Endothelial cell of umbilical vein (primary cell): ENCODE measurements at regions not wholly inside any gene's neighbourhood (a gene's known extent, or its start where the extent isn't known, plus 50 kb on each side); places are given as distances from the start of the nearest gene placed in this dataset.

Experiments used
- BruUV-seq: library from RNA; stranded (reverse); fragments of 400-500 nt; replicated peaks from 2 replicates; lab custom pipeline; 2021; lab: Mats Ljungman, UMichigan
- CTCF ChIA-PET: fragments of 300-600, 350-600 bp; sonication (Branson Sonifier 250); formaldehyde crosslinking; loops from one replicate; lab custom pipeline; 2021; ENCODE audit warnings: antibody characterized with exemption, inconsistent platforms; lab: Charles Lee
- POLR2A ChIA-PET: fragments of 300-600, 350-600 bp; sonication (Branson Sonifier 250); formaldehyde crosslinking; loops from one replicate; lab custom pipeline; 2021; ENCODE audit warnings: antibody characterized with exemption, inconsistent platforms; lab: Charles Lee
- DNase-seq: peaks from one replicate; pipeline ENCODE4 v3.0.0-alpha.2; 2011; ENCODE audit warnings: low read depth, low spot score
- FAIRE-seq: peaks from 2 replicates; lab custom pipeline; 2011; peaks lifted over from hg19 to GRCh38; lab: Jason Lieb, UNC
- H2AFZ ChIP-seq: 2 replicates; pipeline ENCODE4 v1.6.0; 2012; ENCODE audit warnings: low read depth, low read length, control low read depth, inconsistent platforms
- H3K27ac ChIP-seq: 2 replicates; pipeline ENCODE4 v1.5.1; 2011; ENCODE audit warnings: low read depth, mild to moderate bottlenecking, control low read depth, low read length, moderate library complexity; ENCODE audit not compliant: insufficient read depth
- H3K27me3 ChIP-seq, 2 experiments: 2 replicates each; pipeline versions ENCODE4 v1.6.0 to v1.6.1; 2011; ENCODE audit warnings: low read length in 2 of 2, mixed read lengths in 1 of 2; ENCODE audit not compliant: control insufficient read depth in 2 of 2, insufficient read depth in 2 of 2
- H3K36me3 ChIP-seq, 2 experiments: 2 replicates in 1 of 2; 3 replicates in 1 of 2; pipeline ENCODE4 v1.5.1; 2011; ENCODE audit warnings: low read length in 2 of 2, mild to moderate bottlenecking in 1 of 2, moderate library complexity in 1 of 2; ENCODE audit not compliant: control insufficient read depth in 2 of 2, insufficient read depth in 2 of 2; ENCODE audit errors: extremely low read depth in 1 of 2
- H3K4me1 ChIP-seq: 3 replicates; pipeline ENCODE4 v1.5.1; 2011; ENCODE audit warnings: mild to moderate bottlenecking, low read length; ENCODE audit not compliant: control insufficient read depth, insufficient read depth; ENCODE audit errors: extremely low read depth
- H3K4me2 ChIP-seq: 2 replicates; pipeline ENCODE4 v1.6.1; 2011; ENCODE audit warnings: low read length, control low read depth, mixed read lengths; ENCODE audit not compliant: insufficient read depth
- H3K4me3 ChIP-seq, 3 experiments: fragments of 200-600 bp in 1 of 3; sonication (generic), shearing (Covaris generic) in 1 of 3; replicated peaks in 1 of 3; 2 replicates each; pipeline ENCODE4 v1.5.1; 2011 to 2016; ENCODE audit warnings: control low read depth in 3 of 3, low read length in 3 of 3, mild to moderate bottlenecking in 2 of 3, inconsistent platforms in 1 of 3, low read depth in 1 of 3, moderate library complexity in 1 of 3; ENCODE audit not compliant: insufficient read depth in 1 of 3
- H3K79me2 ChIP-seq: 2 replicates; pipeline ENCODE4 v1.6.0; 2012; ENCODE audit warnings: low read length, inconsistent platforms; ENCODE audit not compliant: control insufficient read depth, insufficient read depth
- H3K9ac ChIP-seq: replicated peaks from 2 replicates; pipeline ENCODE3; 2011; ENCODE audit warnings: low read length, control low read depth; ENCODE audit not compliant: insufficient read depth; ENCODE audit errors: extremely low read depth
- H3K9me1 ChIP-seq: replicated peaks from 3 replicates; pipeline ENCODE4 v1.6.0; 2011; ENCODE audit warnings: mild to moderate bottlenecking, low read length; ENCODE audit not compliant: control insufficient read depth, insufficient read depth; ENCODE audit errors: extremely low read depth
- H3K9me3 ChIP-seq: replicated peaks from 2 replicates; pipeline ENCODE4 v1.5.1; 2012; ENCODE audit warnings: low read length, inconsistent platforms; ENCODE audit not compliant: control insufficient read depth, insufficient read depth
- H4K20me1 ChIP-seq: replicated peaks from 2 replicates; pipeline ENCODE3; 2011; ENCODE audit warnings: mild to moderate bottlenecking, low read length; ENCODE audit not compliant: control insufficient read depth, insufficient read depth; ENCODE audit errors: extremely low read depth
- EZH2 ChIP-seq: IDR thresholded peaks from 2 replicates; pipeline ENCODE4 v1.6.1; 2012; ENCODE audit warnings: borderline replicate concordance, low read depth, mild to moderate bottlenecking, moderate library complexity, low read length, inconsistent platforms; ENCODE audit not compliant: severe bottlenecking
- FOS ChIP-seq: IDR thresholded peaks from 2 replicates; pipeline ENCODE4 v1.6.1; 2011; ENCODE audit warnings: mild to moderate bottlenecking, low read length, moderate library complexity, borderline replicate concordance; ENCODE audit not compliant: insufficient read depth
- GATA2 ChIP-seq: IDR thresholded peaks from 2 replicates; pipeline ENCODE4 v1.7.0; 2011; ENCODE audit warnings: low read depth, mild to moderate bottlenecking, moderate library complexity, mixed read lengths, low read length; ENCODE audit not compliant: insufficient read length, insufficient read depth
- JUN ChIP-seq: IDR thresholded peaks from 2 replicates; pipeline ENCODE4 v1.6.1; 2011; ENCODE audit warnings: borderline replicate concordance, low read depth; ENCODE audit not compliant: insufficient read length, insufficient read depth
- MYC ChIP-seq: IDR thresholded peaks from one replicate; pipeline ENCODE4 v1.6.1; 2011; ENCODE audit warnings: mild to moderate bottlenecking, low read depth, low read length
- POLR2A ChIP-seq: IDR thresholded peaks from 2 replicates; pipeline ENCODE4 v1.6.1; 2012; ENCODE audit warnings: low read depth, mild to moderate bottlenecking, control low read depth, low read length
- POLR2AphosphoS5 ChIP-seq: IDR thresholded peaks from 2 replicates; pipeline ENCODE4 v1.6.1; 2012; ENCODE audit warnings: low read depth, mild to moderate bottlenecking, control low read depth, low read length, moderate library complexity; ENCODE audit not compliant: insufficient read depth
- dilution Hi-C: fragments of 300-500 bp; cut with MboI; formaldehyde crosslinking; loops from one replicate; pipeline ENCODE4 v1.15.0; 2019; ENCODE audit warnings: low sequenced_read_pairs; ENCODE audit not compliant: extremely low pct_ligation_motif_present
- intact Hi-C: fragments of 100-400 bp; cut with micrococcal nuclease; formaldehyde crosslinking; loops from one replicate; pipeline ENCODE4 v1.10.0; 2022
- TF ChIP-seq, protein P1 (sequence below): IDR thresholded peaks from 2 replicates; pipeline ENCODE4 v1.6.1; 2011; ENCODE audit not compliant: insufficient read depth, insufficient read length
- TF ChIP-seq, protein P2 (sequence below), 2 donors: IDR thresholded peaks; 1 replicate in 1 of 2; 2 replicates in 1 of 2; pipeline ENCODE4 v1.5.1; 2011; ENCODE audit warnings: low read length in 2 of 2, mild to moderate bottlenecking in 2 of 2, moderate library complexity in 2 of 2, control low read depth in 1 of 2, inconsistent platforms in 1 of 2, low read depth in 1 of 2; ENCODE audit not compliant: insufficient read depth in 1 of 2; ENCODE audit errors: extremely low read depth in 1 of 2

- Histone ChIP-seq H2AFZ (no peak overlapping the region), H3K79me2 (no peaks in the 10 kb centered on the region), H3K4me2 (no peak overlapping the region), H3K36me3 (no peaks in the 10 kb centered on the region), H3K9me3 (no peaks in the 10 kb centered on the region), H3K4me1 (no peaks in the 10 kb centered on the region), H3K9me1 (no peaks in the 10 kb centered on the region), H3K27me3 (no peaks in the 10 kb centered on the region), H3K4me3 (no peak overlapping the region), H3K27ac (no peak overlapping the region), H3K9ac (no peak overlapping the region), H4K20me1 (no peaks in the 10 kb centered on the region)
- FAIRE-seq: no peak
- POLR2A ChIA-PET: no interaction called here
- DNase-seq: no peak
- TF ChIP-seq MYC (no peak), POLR2AphosphoS5 (no peak), EZH2 (no peak), POLR2A (no peak), JUN (no peak), GATA2 (no peak), FOS (no peak)
- TF ChIP-seq, protein P1, sequence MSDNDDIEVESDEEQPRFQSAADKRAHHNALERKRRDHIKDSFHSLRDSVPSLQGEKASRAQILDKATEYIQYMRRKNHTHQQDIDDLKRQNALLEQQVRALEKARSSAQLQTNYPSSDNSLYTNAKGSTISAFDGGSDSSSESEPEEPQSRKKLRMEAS: no peak
- TF ChIP-seq, protein P2, sequence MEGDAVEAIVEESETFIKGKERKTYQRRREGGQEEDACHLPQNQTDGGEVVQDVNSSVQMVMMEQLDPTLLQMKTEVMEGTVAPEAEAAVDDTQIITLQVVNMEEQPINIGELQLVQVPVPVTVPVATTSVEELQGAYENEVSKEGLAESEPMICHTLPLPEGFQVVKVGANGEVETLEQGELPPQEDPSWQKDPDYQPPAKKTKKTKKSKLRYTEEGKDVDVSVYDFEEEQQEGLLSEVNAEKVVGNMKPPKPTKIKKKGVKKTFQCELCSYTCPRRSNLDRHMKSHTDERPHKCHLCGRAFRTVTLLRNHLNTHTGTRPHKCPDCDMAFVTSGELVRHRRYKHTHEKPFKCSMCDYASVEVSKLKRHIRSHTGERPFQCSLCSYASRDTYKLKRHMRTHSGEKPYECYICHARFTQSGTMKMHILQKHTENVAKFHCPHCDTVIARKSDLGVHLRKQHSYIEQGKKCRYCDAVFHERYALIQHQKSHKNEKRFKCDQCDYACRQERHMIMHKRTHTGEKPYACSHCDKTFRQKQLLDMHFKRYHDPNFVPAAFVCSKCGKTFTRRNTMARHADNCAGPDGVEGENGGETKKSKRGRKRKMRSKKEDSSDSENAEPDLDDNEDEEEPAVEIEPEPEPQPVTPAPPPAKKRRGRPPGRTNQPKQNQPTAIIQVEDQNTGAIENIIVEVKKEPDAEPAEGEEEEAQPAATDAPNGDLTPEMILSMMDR (IDR thresholded peaks at IDR 0.05; ENCODE audit: extremely low read depth in 1 of 2, insufficient read depth in 1 of 2, low read depth in 1 of 2, low read length in 2 of 2): no peak
- dilution Hi-C loops (no loop called here), intact Hi-C loops (no loop called here)
- no TSS peak for BruUV-seq
- CTCF ChIA-PET: interaction anchor here (1.7 kb wide), 1 partner anchor 17 kb away, joined by 3 read pairs; no protein-coding TSS in a partner anchor
Observed at GRCh38 chr3:65024148-65024547, 336.3 kb upstream of the ADAMTS9 start.
